ENCODE measurements at regions not wholly inside any gene's neighbourhood (a gene's known extent, or its start where the extent isn't known, plus 50 kb on each side); places are given as distances from the start of the nearest gene placed in this dataset.

- intact Hi-C loops (cut with micrococcal nuclease): no loop called here
- H3K36me3 ChIP-seq (ENCODE audit: control insufficient read depth in 2 of 3, insufficient read depth in 3 of 3, low read length in 3 of 3): no peaks in the 10 kb centered on the region
- Mint-ChIP-seq H3K36me3 (no peaks in the 10 kb centered on the region), H3K27ac (no peak overlapping the region), H3K27me3 (no peaks in the 10 kb centered on the region), H3K9me3 (no peaks in the 10 kb centered on the region), H3K4me3 (no peak overlapping the region), H3K4me1 (peaks cover 0 to 41% (median 31%) of the 10 kb centered on the region in 7 donors)
- DNase-seq: no peak
- H3K27me3 ChIP-seq (ENCODE audit: control insufficient read depth in 2 of 2, insufficient read depth in 2 of 2, low read length in 2 of 2): no peaks in the 10 kb centered on the region
- no peak overlapping the region for H3K4me3 ChIP-seq (ENCODE audit: low read length)
- no peak overlapping the region for H3K27ac ChIP-seq (ENCODE audit: low read depth, low read length)
- no peak for ATAC-seq
- ChIA-PET CTCF (no interaction called here), POLR2A (no interaction called here)
- H3K4me1 ChIP-seq (ENCODE audit: control insufficient read depth in 2 of 2, insufficient read depth in 2 of 2, low read length in 2 of 2): peaks cover 0 to 4% of the 10 kb centered on the region in 2 donors
- no peaks in the 10 kb centered on the region for H3K9me3 ChIP-seq (ENCODE audit: control insufficient read depth in 2 of 3, low read length in 3 of 3)
These were observed 313.5 kb downstream of the KCNC2 start for GRCh38 chr12:74896186-74896585.

DNA sequence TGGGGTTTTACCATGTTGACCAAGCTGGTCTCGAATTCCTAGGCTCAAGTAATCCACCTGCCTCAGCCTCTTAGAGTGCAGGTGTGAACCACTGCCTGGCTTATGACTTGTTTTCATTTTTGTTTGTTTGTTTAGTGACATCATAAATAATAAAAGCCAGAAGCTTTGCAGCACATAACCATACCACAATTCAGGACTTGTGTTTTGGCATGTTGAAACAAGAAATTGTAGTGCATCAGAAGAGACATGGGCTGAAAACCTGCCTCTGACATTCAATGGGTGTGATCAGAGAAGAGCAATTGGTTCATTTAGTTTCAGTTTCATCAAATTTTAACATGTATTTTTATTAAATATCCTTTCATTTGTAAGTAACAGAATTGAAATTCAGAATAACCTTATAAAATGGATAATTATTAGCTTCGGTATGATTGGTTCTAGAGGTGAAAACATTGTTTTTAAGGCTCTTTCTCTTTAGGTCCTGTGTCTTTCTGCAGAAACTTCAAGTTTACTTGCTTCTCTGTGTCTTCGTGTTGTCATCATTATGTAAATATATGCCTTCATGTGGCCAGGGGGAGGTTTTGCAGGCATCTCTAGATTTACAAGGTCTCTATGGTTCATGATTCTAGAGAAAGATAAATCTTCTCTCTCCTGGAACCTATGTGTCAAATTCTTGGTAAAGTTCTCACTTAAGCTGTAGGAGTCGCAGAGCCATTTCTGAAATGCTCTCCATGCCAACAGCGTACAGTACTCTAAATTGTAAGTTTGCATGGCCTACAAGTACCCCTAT is 312.0 kb downstream of the KCNC2 start:
- Histone ChIP-seq H3K4me3 (ENCODE audit: low read length) (no peak overlapping the region), H3K27me3 (ENCODE audit: control insufficient read depth in 2 of 2, insufficient read depth in 2 of 2, low read length in 2 of 2) (no peaks in the 10 kb centered on the region), H3K27ac (ENCODE audit: low read depth, low read length) (no peak overlapping the region), H3K4me1 (ENCODE audit: control insufficient read depth in 2 of 2, insufficient read depth in 2 of 2, low read length in 2 of 2) (no peaks in the 10 kb centered on the region), H3K36me3 (ENCODE audit: control insufficient read depth in 2 of 3, insufficient read depth in 3 of 3, low read length in 3 of 3) (no peaks in the 10 kb centered on the region), H3K9me3 (ENCODE audit: control insufficient read depth in 2 of 3, low read length in 3 of 3) (no peaks in the 10 kb centered on the region)
- DNase-seq (no peak), ATAC-seq (no peak)
- ChIA-PET POLR2A (no interaction called here), CTCF (no interaction called here)
- H3K9me3 Mint-ChIP-seq: peaks cover 0 to 3% (median 0%) of the 10 kb centered on the region in 11 donors
- peak overlapping the region in 1 of 10 donors; percentile 44 for H3K4me3 Mint-ChIP-seq
- intact Hi-C loops (cut with micrococcal nuclease): no loop called here
- H3K4me1 Mint-ChIP-seq: peaks cover 0 to 30% (median 19%) of the 10 kb centered on the region in 7 donors
- no peaks in the 10 kb centered on the region for H3K27me3 Mint-ChIP-seq
- H3K27ac Mint-ChIP-seq: peak overlapping the region in 1 of 9 donors; percentile 62
- no peaks in the 10 kb centered on the region for H3K36me3 Mint-ChIP-seq

GRCh38 chr12:74899031-74899829 is 310.4 kb downstream of the KCNC2 start:
- Histone ChIP-seq H3K27ac (ENCODE audit: low read depth, low read length) (no peak overlapping the region), H3K4me3 (ENCODE audit: low read length) (no peak overlapping the region), H3K36me3 (ENCODE audit: control insufficient read depth in 2 of 3, insufficient read depth in 3 of 3, low read length in 3 of 3) (no peaks in the 10 kb centered on the region), H3K4me1 (ENCODE audit: control insufficient read depth in 2 of 2, insufficient read depth in 2 of 2, low read length in 2 of 2) (no peaks in the 10 kb centered on the region), H3K9me3 (ENCODE audit: control insufficient read depth in 2 of 3, low read length in 3 of 3) (no peaks in the 10 kb centered on the region), H3K27me3 (ENCODE audit: control insufficient read depth in 2 of 2, insufficient read depth in 2 of 2, low read length in 2 of 2) (no peaks in the 10 kb centered on the region)
- Mint-ChIP-seq H3K36me3 (no peaks in the 10 kb centered on the region), H3K4me1 (peaks cover 0 to 27% (median 16%) of the 10 kb centered on the region in 7 donors), H3K9me3 (peaks cover 0 to 8% (median 0%) of the 10 kb centered on the region in 11 donors), H3K4me3 (peak overlapping the region in 1 of 10 donors; percentile 40), H3K27me3 (no peaks in the 10 kb centered on the region), H3K27ac (peak overlapping the region in 1 of 9 donors; percentile 25)
- DNase-seq (no peak), ATAC-seq (no peak)
- intact Hi-C loops (cut with micrococcal nuclease): no loop called here
- ChIA-PET CTCF (no interaction called here), POLR2A (no interaction called here)

- H3K36me3 ChIP-seq (ENCODE audit: control insufficient read depth in 2 of 3, insufficient read depth in 3 of 3, low read length in 3 of 3): no peaks in the 10 kb centered on the region
- Mint-ChIP-seq H3K9me3 (peaks cover 0 to 8% (median 0%) of the 10 kb centered on the region in 11 donors), H3K36me3 (no peaks in the 10 kb centered on the region), H3K4me3 (peak overlapping the region in 2 of 10 donors; percentile 8 to 40), H3K27ac (peak overlapping the region in 4 of 9 donors; percentile 35 to 72 (median 40)), H3K4me1 (peaks cover 0 to 27% (median 16%) of the 10 kb centered on the region in 7 donors), H3K27me3 (no peaks in the 10 kb centered on the region)
- no peaks in the 10 kb centered on the region for H3K4me1 ChIP-seq (ENCODE audit: control insufficient read depth in 2 of 2, insufficient read depth in 2 of 2, low read length in 2 of 2)
- H3K9me3 ChIP-seq (ENCODE audit: control insufficient read depth in 2 of 3, low read length in 3 of 3): no peaks in the 10 kb centered on the region
- no peak overlapping the region for H3K4me3 ChIP-seq (ENCODE audit: low read length)
- H3K27me3 ChIP-seq (ENCODE audit: control insufficient read depth in 2 of 2, insufficient read depth in 2 of 2, low read length in 2 of 2): no peaks in the 10 kb centered on the region
- ChIA-PET CTCF (no interaction called here), POLR2A (no interaction called here)
- ATAC-seq (peak; percentile 76), DNase-seq (peak in 6 of 9 donors; percentile 5 to 55 (median 28))
- intact Hi-C loops (cut with micrococcal nuclease): no loop called here
- H3K27ac ChIP-seq (ENCODE audit: low read depth, low read length): no peak overlapping the region
These were observed 309.4 kb downstream of the KCNC2 start for GRCh38 chr12:74900232-74900631.

DNA sequence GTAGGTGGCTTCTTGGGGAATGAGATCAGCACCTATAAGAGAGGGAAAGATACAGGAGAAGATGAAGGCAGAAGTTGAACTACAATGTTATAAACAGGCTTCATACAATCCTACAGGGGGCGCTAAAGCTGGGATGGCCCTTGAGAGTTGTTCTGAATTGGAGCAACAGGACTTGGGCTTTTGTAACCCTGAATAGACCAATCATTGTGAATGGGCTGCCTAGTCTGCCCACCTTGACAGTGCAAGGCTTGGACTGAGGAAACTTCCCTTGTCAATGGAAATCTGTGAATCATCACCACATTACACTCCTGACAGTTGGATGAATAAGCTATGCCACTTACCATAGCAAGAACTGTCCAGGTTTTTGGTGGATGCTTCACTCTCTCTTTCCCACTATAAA is 306.1 kb downstream of the KCNC2 start:
- H3K27ac ChIP-seq (ENCODE audit: low read depth, low read length): no peak overlapping the region
- DNase-seq: no peak
- CTCF ChIA-PET: no interaction called here
- H3K4me1 ChIP-seq (ENCODE audit: control insufficient read depth in 2 of 2, insufficient read depth in 2 of 2, low read length in 2 of 2): no peaks in the 10 kb centered on the region
- ATAC-seq: no peak
- H3K4me1 Mint-ChIP-seq: peaks cover 0 to 26% (median 16%) of the 10 kb centered on the region in 7 donors
- peaks cover 0 to 8% (median 0%) of the 10 kb centered on the region in 11 donors for H3K9me3 Mint-ChIP-seq
- no peak overlapping the region for H3K27ac Mint-ChIP-seq
- no peaks in the 10 kb centered on the region for H3K36me3 Mint-ChIP-seq
- no peak overlapping the region for H3K4me3 ChIP-seq (ENCODE audit: low read length)
- POLR2A ChIA-PET: no interaction called here
- no peaks in the 10 kb centered on the region for H3K9me3 ChIP-seq (ENCODE audit: control insufficient read depth in 2 of 3, low read length in 3 of 3)
- H3K27me3 Mint-ChIP-seq: no peaks in the 10 kb centered on the region
- intact Hi-C loops (cut with micrococcal nuclease): no loop called here
- no peaks in the 10 kb centered on the region for H3K36me3 ChIP-seq (ENCODE audit: control insufficient read depth in 2 of 3, insufficient read depth in 3 of 3, low read length in 3 of 3)
- H3K4me3 Mint-ChIP-seq: no peak overlapping the region
- no peaks in the 10 kb centered on the region for H3K27me3 ChIP-seq (ENCODE audit: control insufficient read depth in 2 of 2, insufficient read depth in 2 of 2, low read length in 2 of 2)

- POLR2A ChIA-PET: no interaction called here
- peaks cover 0 to 3% (median 0%) of the 10 kb centered on the region in 7 donors for H3K4me1 Mint-ChIP-seq
- intact Hi-C loops (cut with micrococcal nuclease): no loop called here
These were observed 303.4 kb downstream of the KCNC2 start for GRCh38 chr12:74906224-74906623.

More at GRCh38 chr12:74906224-74906623, 303.4 kb downstream of the KCNC2 start:
- Histone ChIP-seq H3K4me1 (ENCODE audit: control insufficient read depth in 2 of 2, insufficient read depth in 2 of 2, low read length in 2 of 2) (no peaks in the 10 kb centered on the region), H3K27me3 (ENCODE audit: control insufficient read depth in 2 of 2, insufficient read depth in 2 of 2, low read length in 2 of 2) (no peaks in the 10 kb centered on the region), H3K4me3 (ENCODE audit: low read length) (no peak overlapping the region), H3K9me3 (ENCODE audit: control insufficient read depth in 2 of 3, low read length in 3 of 3) (no peaks in the 10 kb centered on the region), H3K36me3 (ENCODE audit: control insufficient read depth in 2 of 3, insufficient read depth in 3 of 3, low read length in 3 of 3) (no peaks in the 10 kb centered on the region), H3K27ac (ENCODE audit: low read depth, low read length) (no peak overlapping the region)
- no peaks in the 10 kb centered on the region for H3K27me3 Mint-ChIP-seq
- H3K9me3 Mint-ChIP-seq: peaks cover 0 to 8% (median 0%) of the 10 kb centered on the region in 11 donors
- H3K4me3 Mint-ChIP-seq: no peak overlapping the region
- no peaks in the 10 kb centered on the region for H3K36me3 Mint-ChIP-seq
- DNase-seq (no peak), ATAC-seq (no peak)
- CTCF ChIA-PET: no interaction called here
- no peak overlapping the region for H3K27ac Mint-ChIP-seq
